ENCODE measurements at regions not wholly inside any gene's neighbourhood (a gene's known extent, or its start where the extent isn't known, plus 50 kb on each side); places are given as distances from the start of the nearest gene placed in this dataset.

DNA sequence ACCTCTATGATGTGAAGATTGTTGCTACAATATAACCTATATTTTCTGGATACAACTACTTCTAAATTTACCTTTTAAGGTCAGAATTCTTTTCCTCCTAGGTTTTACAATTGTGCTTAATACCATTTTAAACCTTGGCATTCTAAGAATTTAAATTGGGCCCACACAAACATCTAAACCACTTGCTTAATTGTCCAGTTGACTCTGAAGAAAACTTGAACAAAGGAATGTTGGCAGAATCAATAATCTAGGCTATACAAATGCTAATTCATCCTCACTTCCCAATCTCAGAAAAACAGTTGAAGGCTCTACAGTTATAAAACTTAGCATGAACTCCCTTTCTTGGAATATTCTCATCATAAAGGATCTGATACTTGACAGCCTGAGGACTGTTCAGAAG lies 84.3 kb downstream of the RPRM start:
- CTCF ChIA-PET (ENCODE audit: low intra/inter-chr PET ratio, low total read pairs): no interaction called here
- H2AFZ ChIP-seq (ENCODE audit: low read length): no peak overlapping the region
- in situ Hi-C loops (cut with HindIII; ENCODE audit: extremely low pct_ligation_motif_present, low pct_unique_long_range_greater_than_20kb) (no loop called here), intact Hi-C loops (cut with micrococcal nuclease; ENCODE audit: unreplicated experiment) (no loop called here)
- ATAC-seq (no peak), DNase-seq (ENCODE audit: low spot score) (no peak), FAIRE-seq (no peak)
- no peaks in the 10 kb centered on the region for H4K20me1 ChIP-seq (ENCODE audit: insufficient read depth, low read length)
- no peaks in the 10 kb centered on the region for H3K4me1 ChIP-seq (ENCODE audit: insufficient read depth, low read length)
- no peak overlapping the region for H3K9ac ChIP-seq (ENCODE audit: insufficient read depth, low read depth, low read length)
- POLR2A ChIA-PET: no interaction called here
- H3K4me2 ChIP-seq (ENCODE audit: low read depth, low read length): no peak overlapping the region
- H3K79me2 ChIP-seq (ENCODE audit: insufficient read depth, low read length): no peaks in the 10 kb centered on the region
- TF ChIP-seq KMT2B (CRISPR knock-in tag; IDR thresholded peaks at IDR 0.05) (no peak), ZNF558 (CRISPR knock-in tag; IDR thresholded peaks at IDR 0.05; ENCODE audit: borderline replicate concordance) (no peak), ZFP1 (CRISPR knock-in tag; IDR thresholded peaks at IDR 0.05) (no peak), ELF3 (CRISPR knock-in tag; IDR thresholded peaks at IDR 0.05) (no peak), NONO (IDR thresholded peaks at IDR 0.05) (no peak), NONO (CRISPR knock-in tag; conservative IDR thresholded peaks at IDR 0.05) (no peak), ZNF775 (CRISPR knock-in tag; IDR thresholded peaks at IDR 0.05; ENCODE audit: borderline replicate concordance) (no peak), CHD2 (IDR thresholded peaks at IDR 0.05; ENCODE audit: low read depth, low read length) (no peak), YEATS2 (CRISPR knock-in tag; IDR thresholded peaks at IDR 0.05; ENCODE audit: borderline replicate concordance) (no peak)
- TF ChIP-seq, protein P1, sequence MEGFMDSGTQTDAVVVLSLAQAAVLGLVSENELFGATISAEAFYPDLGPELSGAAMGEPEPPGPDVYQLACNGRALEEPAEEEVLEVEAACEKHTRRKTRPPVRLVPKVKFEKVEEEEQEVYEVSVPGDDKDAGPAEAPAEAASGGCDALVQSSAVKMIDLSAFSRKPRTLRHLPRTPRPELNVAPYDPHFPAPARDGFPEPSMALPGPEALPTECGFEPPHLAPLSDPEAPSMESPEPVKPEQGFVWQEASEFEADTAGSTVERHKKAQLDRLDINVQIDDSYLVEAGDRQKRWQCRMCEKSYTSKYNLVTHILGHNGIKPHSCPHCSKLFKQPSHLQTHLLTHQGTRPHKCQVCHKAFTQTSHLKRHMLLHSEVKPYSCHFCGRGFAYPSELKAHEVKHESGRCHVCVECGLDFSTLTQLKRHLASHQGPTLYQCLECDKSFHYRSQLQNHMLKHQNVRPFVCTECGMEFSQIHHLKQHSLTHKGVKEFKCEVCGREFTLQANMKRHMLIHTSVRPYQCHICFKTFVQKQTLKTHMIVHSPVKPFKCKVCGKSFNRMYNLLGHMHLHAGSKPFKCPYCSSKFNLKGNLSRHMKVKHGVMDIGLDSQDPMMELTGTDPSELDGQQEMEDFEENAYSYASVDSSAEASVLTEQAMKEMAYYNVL (CRISPR knock-in tag; IDR thresholded peaks at IDR 0.05; ENCODE audit: borderline replicate concordance): no peak
- TF ChIP-seq, protein P2, sequence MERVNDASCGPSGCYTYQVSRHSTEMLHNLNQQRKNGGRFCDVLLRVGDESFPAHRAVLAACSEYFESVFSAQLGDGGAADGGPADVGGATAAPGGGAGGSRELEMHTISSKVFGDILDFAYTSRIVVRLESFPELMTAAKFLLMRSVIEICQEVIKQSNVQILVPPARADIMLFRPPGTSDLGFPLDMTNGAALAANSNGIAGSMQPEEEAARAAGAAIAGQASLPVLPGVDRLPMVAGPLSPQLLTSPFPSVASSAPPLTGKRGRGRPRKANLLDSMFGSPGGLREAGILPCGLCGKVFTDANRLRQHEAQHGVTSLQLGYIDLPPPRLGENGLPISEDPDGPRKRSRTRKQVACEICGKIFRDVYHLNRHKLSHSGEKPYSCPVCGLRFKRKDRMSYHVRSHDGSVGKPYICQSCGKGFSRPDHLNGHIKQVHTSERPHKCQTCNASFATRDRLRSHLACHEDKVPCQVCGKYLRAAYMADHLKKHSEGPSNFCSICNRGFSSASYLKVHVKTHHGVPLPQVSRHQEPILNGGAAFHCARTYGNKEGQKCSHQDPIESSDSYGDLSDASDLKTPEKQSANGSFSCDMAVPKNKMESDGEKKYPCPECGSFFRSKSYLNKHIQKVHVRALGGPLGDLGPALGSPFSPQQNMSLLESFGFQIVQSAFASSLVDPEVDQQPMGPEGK (CRISPR knock-in tag; IDR thresholded peaks at IDR 0.05): no peak
- TF ChIP-seq, protein P3, sequence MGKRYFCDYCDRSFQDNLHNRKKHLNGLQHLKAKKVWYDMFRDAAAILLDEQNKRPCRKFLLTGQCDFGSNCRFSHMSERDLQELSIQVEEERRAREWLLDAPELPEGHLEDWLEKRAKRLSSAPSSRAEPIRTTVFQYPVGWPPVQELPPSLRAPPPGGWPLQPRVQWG (CRISPR knock-in tag; IDR thresholded peaks at IDR 0.05; ENCODE audit: borderline replicate concordance, low read depth): no peak
- H3K36me3 ChIP-seq (replicated peaks in 1 of 2; ENCODE audit: control insufficient read depth in 1 of 2, insufficient read depth in 2 of 2, low read length in 2 of 2): no peaks in the 10 kb centered on the region
- no peak overlapping the region for H3K4me3 ChIP-seq (replicated peaks in 1 of 3; ENCODE audit: insufficient read depth in 1 of 3, low read depth in 2 of 3, low read length in 3 of 3)
- H3K27me3 ChIP-seq (ENCODE audit: control insufficient read depth in 1 of 2, insufficient read depth in 2 of 2, low read length in 2 of 2): no peaks in the 10 kb centered on the region
- no peaks in the 10 kb centered on the region for H3K9me3 ChIP-seq (ENCODE audit: low read length)
- H3K27ac ChIP-seq (ENCODE audit: extremely low read length, insufficient read depth, low read length): no peak overlapping the region
- no TSS peak for BruUV-seq (replicated peaks)

Measured in HepG2 (cell line).